ENCODE measurements at regions not wholly inside any gene's neighbourhood (a gene's known extent, or its start where the extent isn't known, plus 50 kb on each side); places are given as distances from the start of the nearest gene placed in this dataset.

- no peak for TF ChIP-seq GATA1 (IDR thresholded peaks at IDR 0.05; ENCODE audit: low read depth, low read length)
- TF ChIP-seq POLR2A (IDR thresholded peaks at IDR 0.05; ENCODE audit: low read length), result no peak
- DNase-seq, result no peak
Measured at GRCh38 chr2:121072784-121073183, 212.2 kb downstream of the TFCP2L1 start.

- peak in 1 of 2 experiments; percentile 15 for DNase-seq
- TF ChIP-seq GATA1 (IDR thresholded peaks at IDR 0.05; ENCODE audit: low read depth, low read length), result no peak
- TF ChIP-seq POLR2A (IDR thresholded peaks at IDR 0.05; ENCODE audit: low read length), result no peak
Measured at GRCh38 chr2:121073320-121074210, 211.4 kb downstream of the TFCP2L1 start.

- peak in 1 of 2 experiments; percentile 20 for DNase-seq
- no peak for TF ChIP-seq GATA1 (IDR thresholded peaks at IDR 0.05; ENCODE audit: low read depth, low read length)
- no peak for TF ChIP-seq POLR2A (IDR thresholded peaks at IDR 0.05; ENCODE audit: low read length)
Measured at GRCh38 chr2:121074293-121074932, 210.6 kb downstream of the TFCP2L1 start.

GRCh38 chr2:121075006-121075551 is 209.9 kb downstream of the TFCP2L1 start:
- TF ChIP-seq POLR2A (IDR thresholded peaks at IDR 0.05; ENCODE audit: low read length), result peak; percentile 88
- no peak for TF ChIP-seq GATA1 (IDR thresholded peaks at IDR 0.05; ENCODE audit: low read depth, low read length)
- DNase-seq, result peak; percentile 59 to 84

GRCh38 chr2:121075641-121076497 is 209.1 kb downstream of the TFCP2L1 start:
- no peak for DNase-seq
- TF ChIP-seq GATA1 (IDR thresholded peaks at IDR 0.05; ENCODE audit: low read depth, low read length) (no peak), POLR2A (IDR thresholded peaks at IDR 0.05; ENCODE audit: low read length) (no peak)

- DNase-seq, result no peak
- no peak for TF ChIP-seq GATA1 (IDR thresholded peaks at IDR 0.05; ENCODE audit: low read depth, low read length)
- no peak for TF ChIP-seq POLR2A (IDR thresholded peaks at IDR 0.05; ENCODE audit: low read length)
Measured at GRCh38 chr2:121076498-121076820, 208.5 kb downstream of the TFCP2L1 start.

- DNase-seq, result peak; percentile 65 to 79
- TF ChIP-seq GATA1 (IDR thresholded peaks at IDR 0.05; ENCODE audit: low read depth, low read length) (no peak), POLR2A (IDR thresholded peaks at IDR 0.05; ENCODE audit: low read length) (no peak)
Measured at GRCh38 chr2:121076885-121077549, 208.0 kb downstream of the TFCP2L1 start.

GRCh38 chr2:121078899-121079298 is 206.1 kb downstream of the TFCP2L1 start:
- TF ChIP-seq POLR2A (IDR thresholded peaks at IDR 0.05; ENCODE audit: low read length) (no peak), GATA1 (IDR thresholded peaks at IDR 0.05; ENCODE audit: low read depth, low read length) (no peak)
- no peak for DNase-seq

- peak; percentile 33 to 69 for DNase-seq
- TF ChIP-seq GATA1 (IDR thresholded peaks at IDR 0.05; ENCODE audit: low read depth, low read length) (no peak), POLR2A (IDR thresholded peaks at IDR 0.05; ENCODE audit: low read length) (no peak)
Measured at GRCh38 chr2:121080013-121080772, 204.8 kb downstream of the TFCP2L1 start.

GRCh38 chr2:121081701-121082100 is 203.3 kb downstream of the TFCP2L1 start:
- TF ChIP-seq POLR2A (IDR thresholded peaks at IDR 0.05; ENCODE audit: low read length) (no peak), GATA1 (IDR thresholded peaks at IDR 0.05; ENCODE audit: low read depth, low read length) (no peak)
- DNase-seq, result no peak

GRCh38 chr2:121082191-121082590 is 202.8 kb downstream of the TFCP2L1 start:
- TF ChIP-seq GATA1 (IDR thresholded peaks at IDR 0.05; ENCODE audit: low read depth, low read length), result no peak
- TF ChIP-seq POLR2A (IDR thresholded peaks at IDR 0.05; ENCODE audit: low read length), result no peak
- no peak for DNase-seq

- TF ChIP-seq POLR2A (IDR thresholded peaks at IDR 0.05; ENCODE audit: low read length) (no peak), GATA1 (IDR thresholded peaks at IDR 0.05; ENCODE audit: low read depth, low read length) (no peak)
- no peak for DNase-seq
Measured at GRCh38 chr2:121084130-121084680, 200.8 kb downstream of the TFCP2L1 start.

Measured in erythroblast (primary cell).